Stomach (tissue), 8 donors: ENCODE measurements at regions not wholly inside any gene's neighbourhood (a gene's known extent, or its start where the extent isn't known, plus 50 kb on each side); places are given as distances from the start of the nearest gene placed in this dataset.

ENCODE experiments used
- DNase-seq, 2 donors: peaks; one replicate each; pipeline versions ENCODE4 v3.0.0 to v3.0.0-alpha.2; 2013 to 2019
- H3K27ac ChIP-seq, 5 donors: fragments of 200-600 bp in 4 of 5; sonication (generic) in 4 of 5; one replicate each; pipeline ENCODE4 v1.5.1; 2013 to 2019; ENCODE audit warnings: mild to moderate bottlenecking in 1 of 5, moderate library complexity in 1 of 5
- H3K27me3 ChIP-seq, 3 donors: fragments of 200-600 bp; sonication (generic); one replicate each; pipeline ENCODE4 v1.5.1; 2017 to 2019; ENCODE audit warnings: mixed run types in 1 of 3
- H3K36me3 ChIP-seq, 4 donors: fragments of 200-600 bp; sonication (generic); 1 replicate in 3 of 4; 2 replicates in 1 of 4; pipeline ENCODE4 v1.5.1; 2016 to 2019
- H3K4me1 ChIP-seq, 4 donors: fragments of 200-600 bp; sonication (generic); one replicate each; pipeline ENCODE4 v1.5.1; 2016 to 2019
- H3K4me3 ChIP-seq, 4 donors: fragments of 200-600 bp; sonication (generic) in 3 of 4; one replicate each; pipeline ENCODE4 v1.5.1; 2016 to 2019; ENCODE audit warnings: mild to moderate bottlenecking in 1 of 4
- H3K9me3 ChIP-seq, 4 donors: fragments of 200-600 bp; sonication (generic); one replicate each; pipeline ENCODE4 v1.5.1; 2016 to 2019
- CTCF ChIP-seq, 7 experiments: fragments of 450-650 bp in 4 of 7; fragments of 200-600 bp in 3 of 7; sonication (generic) in 3 of 7; IDR thresholded peaks; one replicate each; pipeline ENCODE4 v1.5.1; 2016 to 2019; ENCODE audit warnings: antibody characterized with exemption in 7 of 7, control low read depth in 2 of 7, mild to moderate bottlenecking in 1 of 7
- EP300 ChIP-seq: sonication (generic); formaldehyde crosslinking; IDR thresholded peaks from one replicate; pipeline ENCODE4 v1.6.1; 2017; ENCODE audit warnings: antibody characterized with exemption
- POLR2A ChIP-seq, 4 donors: fragments of 450-650 bp; IDR thresholded peaks; one replicate each; pipeline ENCODE4 v1.6.1; 2016; ENCODE audit warnings: antibody characterized with exemption in 4 of 4, control low read depth in 2 of 4, mild to moderate bottlenecking in 1 of 4, moderate library complexity in 1 of 4
- POLR2AphosphoS5 ChIP-seq, 3 donors: sonication (generic); formaldehyde crosslinking; IDR thresholded peaks; one replicate each; pipeline ENCODE4 v1.6.1; 2016; ENCODE audit warnings: antibody characterized with exemption in 3 of 3
- WGBS, 5 donors: extraction: QIAGEN DNeasy Blood & Tissue Kit in 3 of 5; methylation state at CpG; one replicate each; pipeline versions ENCODE4 v1.1.5 to v1.1.7; 2013 to 2018; 5-methylcytosine and 5-hydroxymethylcytosine counted together
- intact Hi-C: fragments of 100-400 bp; cut with DNase I; formaldehyde crosslinking; loops from one replicate; pipeline ENCODE4 v1.15.1; 2023; ENCODE audit warnings: low total_unique reads
- donor health status: healthy with polysubstance abuse.
- donor health status: Bipolar disorder and iron deficiency.
- donor health status: healthy.

- Histone ChIP-seq H3K36me3 (no peaks in the 10 kb centered on the region), H3K4me1 (no peaks in the 10 kb centered on the region), H3K9me3 (peaks cover 0 to 36% (median 28%) of the 10 kb centered on the region in 4 donors), H3K4me3 (no peak overlapping the region), H3K27me3 (no peaks in the 10 kb centered on the region), H3K27ac (no peak overlapping the region)
- no peak for DNase-seq
- intact Hi-C loops, result no loop called here
- WGBS, 5 donors, result 39 to 51% (median 43%) methylated on average over 10 of the region's 10 CpGs
- TF ChIP-seq POLR2AphosphoS5 (IDR thresholded peaks at IDR 0.05), result no peak
- TF ChIP-seq POLR2A (IDR thresholded peaks at IDR 0.05), result no peak
- TF ChIP-seq CTCF (IDR thresholded peaks at IDR 0.05), result no peak
- no peak for TF ChIP-seq EP300
Measured at GRCh38 chr5:3056866-3057265, 305.4 kb upstream of the IRX2 start.

- WGBS, 5 donors, result 79 to 91% (median 87%) methylated on average over 8 to 16 of the region's 16 CpGs
- intact Hi-C loops, result no loop called here
- no peak for DNase-seq
Measured at GRCh38 chr5:3051400-3051799, 299.9 kb upstream of the IRX2 start.

GRCh38 chr5:3050863-3051262 lies 299.4 kb upstream of the IRX2 start:
- Histone ChIP-seq H3K4me3 (no peak overlapping the region), H3K9me3 (peaks cover 0 to 5% (median 0%) of the 10 kb centered on the region in 4 donors), H3K27me3 (no peaks in the 10 kb centered on the region), H3K27ac (no peak overlapping the region), H3K4me1 (no peaks in the 10 kb centered on the region), H3K36me3 (no peaks in the 10 kb centered on the region)
- no peak for TF ChIP-seq POLR2A (IDR thresholded peaks at IDR 0.05)
- TF ChIP-seq CTCF (IDR thresholded peaks at IDR 0.05), result no peak
- TF ChIP-seq EP300, result no peak
- TF ChIP-seq POLR2AphosphoS5 (IDR thresholded peaks at IDR 0.05), result no peak
- no peak for DNase-seq
- 84 to 98% (median 91%) methylated on average over 9 to 13 of the region's 13 CpGs for WGBS, 5 donors
- intact Hi-C loops, result no loop called here

More at GRCh38 chr5:3051400-3051799, 299.9 kb upstream of the IRX2 start:
- Histone ChIP-seq H3K36me3 (no peaks in the 10 kb centered on the region), H3K9me3 (peaks cover 0 to 5% (median 0%) of the 10 kb centered on the region in 4 donors), H3K4me3 (no peak overlapping the region), H3K27ac (no peak overlapping the region), H3K4me1 (no peaks in the 10 kb centered on the region), H3K27me3 (no peaks in the 10 kb centered on the region)
- TF ChIP-seq POLR2A (IDR thresholded peaks at IDR 0.05) (no peak), EP300 (no peak), CTCF (IDR thresholded peaks at IDR 0.05) (no peak), POLR2AphosphoS5 (IDR thresholded peaks at IDR 0.05) (no peak)

GRCh38 chr5:3049261-3049660 lies 297.8 kb upstream of the IRX2 start:
- no peaks in the 10 kb centered on the region for H3K27me3 ChIP-seq
- no peak overlapping the region for H3K4me3 ChIP-seq
- TF ChIP-seq POLR2A (IDR thresholded peaks at IDR 0.05), result no peak
- no peak for TF ChIP-seq POLR2AphosphoS5 (IDR thresholded peaks at IDR 0.05)
- TF ChIP-seq CTCF (IDR thresholded peaks at IDR 0.05), result no peak
- TF ChIP-seq EP300, result no peak
- DNase-seq, result no peak
- H3K9me3 ChIP-seq, result peaks cover 0 to 5% (median 0%) of the 10 kb centered on the region in 4 donors
- WGBS, 5 donors, result 79 to 86% (median 81%) methylated on average over 11 of the region's 11 CpGs
- H3K4me1 ChIP-seq, result no peaks in the 10 kb centered on the region
- H3K36me3 ChIP-seq, result no peaks in the 10 kb centered on the region
- no peak overlapping the region for H3K27ac ChIP-seq
- intact Hi-C loops, result no loop called here
